HG02759 (cell line): ENCODE measurements at regions not wholly inside any gene's neighbourhood (a gene's known extent, or its start where the extent isn't known, plus 50 kb on each side); places are given as distances from the start of the nearest gene placed in this dataset.
"Not testable (repeated sequence)": the region's sequence is repeated elsewhere in the genome, so short reads cannot be mapped to it uniquely, and the experiment has no call there.

ENCODE experiments used
- ATAC-seq: cut with Tn5 transposase; IDR thresholded peaks from one replicate; pipeline ENCODE4 v1.9.1; 2021; ENCODE audit warnings: mild to moderate bottlenecking, moderate library complexity; ENCODE audit not compliant: unreplicated experiment

DNA sequence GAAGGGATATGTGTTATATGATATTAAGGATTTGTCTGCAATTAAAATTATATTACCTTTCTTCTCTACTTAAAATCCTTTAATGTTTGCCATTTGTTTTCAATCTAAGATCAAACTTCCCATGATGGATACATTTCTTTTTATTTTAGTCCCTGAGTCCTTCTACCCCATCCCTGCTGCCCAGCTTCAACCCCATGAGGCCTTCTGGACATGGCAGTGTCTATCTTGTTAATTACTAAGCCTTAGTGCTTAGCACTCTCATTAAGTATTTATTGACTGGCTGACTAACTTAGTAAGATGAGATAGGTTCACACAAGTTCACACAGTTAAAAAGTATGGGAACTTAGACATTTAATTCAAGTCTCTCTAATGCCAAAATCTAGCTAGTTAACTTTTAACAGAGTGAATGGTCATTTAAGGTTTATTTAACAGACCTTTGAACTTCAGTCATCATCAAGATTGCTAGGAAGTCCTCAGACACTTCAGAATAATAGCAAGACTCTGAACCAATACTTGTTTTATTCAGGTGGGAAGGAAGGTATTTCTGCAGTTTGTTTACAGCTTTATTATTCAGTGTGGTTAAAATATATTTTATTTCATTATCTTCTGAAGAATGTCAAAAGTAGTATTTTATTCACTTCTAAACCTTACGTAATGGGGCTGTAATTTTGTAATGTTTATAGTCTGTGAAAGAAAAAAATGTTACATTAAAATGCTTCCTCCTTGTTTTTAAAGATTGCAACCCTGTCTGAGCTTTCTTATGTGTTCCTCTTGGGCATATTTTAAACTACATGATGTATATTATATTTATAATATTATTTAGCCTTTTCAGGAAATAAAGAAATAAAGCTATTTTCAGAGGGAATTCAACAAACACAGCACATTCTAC, 848.9 kb downstream of the REEP3 start:
- ATAC-seq, result no peak

DNA sequence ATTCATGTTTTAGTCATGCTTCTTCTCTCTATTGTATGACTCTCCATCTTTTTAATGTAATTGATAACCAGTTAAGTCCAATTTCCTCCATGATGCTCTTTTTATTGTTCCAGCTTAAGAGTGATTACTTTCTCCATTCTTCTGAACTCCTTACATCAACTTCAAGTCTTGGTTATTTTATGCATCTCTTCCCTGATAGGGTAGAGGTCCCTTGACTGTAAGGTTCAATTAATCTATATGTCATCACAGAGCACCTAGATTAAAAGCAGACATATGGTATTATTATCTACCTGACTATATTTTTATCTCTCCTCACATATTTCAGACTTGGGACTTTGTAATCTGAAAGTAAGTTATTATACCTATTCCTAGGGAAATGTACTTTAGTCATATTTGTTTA, 853.1 kb downstream of the REEP3 start:
- ATAC-seq, result no peak

DNA sequence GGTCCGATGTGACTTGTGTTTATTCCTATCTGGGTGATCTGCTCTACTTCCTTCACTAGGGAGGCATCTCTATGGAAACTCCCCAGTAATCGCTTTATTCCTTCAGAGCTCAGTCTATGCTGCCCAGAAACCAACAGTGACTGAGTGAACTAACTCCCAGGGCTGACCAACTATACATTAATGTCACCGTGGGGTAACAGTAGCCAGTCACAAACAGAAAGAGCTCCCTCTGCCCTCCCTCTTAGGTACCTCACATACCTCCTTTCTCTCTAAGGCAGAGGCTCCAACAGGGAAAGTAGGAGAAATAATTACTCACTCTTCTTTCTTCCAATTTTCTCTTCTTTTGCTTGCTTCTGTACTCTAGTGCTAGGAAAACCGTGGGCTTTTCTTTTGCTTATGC, 855.0 kb downstream of the REEP3 start:
- no peak for ATAC-seq

DNA sequence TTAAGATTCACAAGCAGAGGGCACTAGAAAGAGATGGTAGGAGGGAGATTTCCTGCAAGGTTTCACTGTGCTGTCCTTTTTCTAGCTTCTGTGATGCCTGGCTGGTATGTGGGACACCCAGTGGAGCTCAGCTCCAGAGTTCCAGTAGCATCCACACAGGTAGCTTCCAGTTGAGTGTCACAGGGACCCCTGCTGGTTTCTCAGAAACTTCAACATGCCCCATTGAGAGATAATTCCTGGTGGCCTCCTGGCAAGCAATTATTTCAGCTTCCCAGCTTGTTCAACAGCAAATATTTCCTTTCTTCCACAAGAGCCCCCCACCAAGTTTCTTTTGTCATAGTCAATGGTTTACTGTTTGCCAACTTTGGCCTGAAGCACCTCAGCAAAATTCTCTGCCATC, 858.7 kb downstream of the REEP3 start:
- no peak for ATAC-seq

DNA sequence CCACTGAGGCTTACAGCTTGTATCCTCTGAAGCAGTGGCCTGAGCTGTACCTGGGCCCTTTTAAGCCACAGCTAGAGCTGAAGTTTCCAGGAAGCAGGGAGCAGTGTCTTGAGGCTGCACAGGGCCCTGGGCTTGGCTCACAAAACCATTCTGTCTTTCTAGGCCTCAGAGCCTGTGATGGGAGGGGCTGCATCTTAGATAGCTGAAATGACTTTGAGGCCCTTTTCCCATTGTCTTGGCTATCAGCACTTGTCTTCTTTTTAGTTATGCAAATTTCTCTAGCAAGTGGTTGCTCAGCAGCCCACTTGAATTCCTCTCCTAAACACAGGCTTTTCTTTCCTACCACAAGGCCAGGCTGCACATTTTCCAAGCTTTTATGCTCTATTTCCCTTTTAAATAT, 864.2 kb downstream of the REEP3 start:
- ATAC-seq, result no peak

DNA sequence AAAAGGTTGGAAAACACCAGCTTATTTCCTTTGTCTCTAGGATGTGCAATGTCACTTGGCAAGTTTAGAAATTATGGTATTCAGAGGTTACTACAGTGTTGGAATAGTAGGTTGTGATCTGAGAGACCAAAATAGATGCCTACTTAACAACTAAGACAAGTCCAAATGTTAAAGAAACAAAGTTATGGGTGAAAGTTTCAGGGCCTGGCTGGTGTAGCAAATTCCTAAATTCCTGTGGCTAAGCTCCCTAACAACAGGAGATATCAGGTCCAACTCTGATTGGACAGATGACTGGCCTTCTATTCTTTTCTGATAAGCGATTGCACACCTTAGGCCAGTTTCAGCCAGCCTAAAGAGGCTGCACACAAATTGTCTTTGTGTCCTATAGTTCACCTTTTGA, 873.5 kb downstream of the REEP3 start:
- ATAC-seq, result no peak

DNA sequence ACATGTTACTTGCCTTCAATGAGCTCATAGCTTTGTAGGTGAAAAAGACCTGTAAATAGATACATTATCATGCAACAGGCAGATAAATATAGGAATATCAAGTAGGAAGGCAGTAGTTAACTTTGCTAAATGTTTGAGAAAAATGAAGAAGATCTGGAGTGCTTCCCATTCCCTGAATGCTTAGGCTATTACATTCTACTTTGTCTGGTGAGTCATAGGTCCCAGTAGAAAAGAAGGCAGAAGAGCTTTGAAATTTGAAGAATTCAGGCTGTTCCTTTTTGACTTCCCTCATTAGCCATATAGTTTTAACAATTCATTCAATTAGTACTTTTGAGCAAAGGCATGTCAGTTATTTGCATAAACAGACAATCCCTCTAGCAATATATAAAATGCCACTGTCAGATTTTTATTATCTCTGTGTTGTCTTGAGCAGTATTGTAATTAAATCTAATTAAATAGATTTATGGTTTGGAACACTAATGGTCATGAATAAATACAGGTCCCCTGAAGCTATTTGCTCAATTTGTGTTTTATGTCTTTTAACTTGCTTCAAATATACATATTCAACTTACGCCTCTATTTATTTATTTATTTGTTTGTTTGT, 875.0 kb downstream of the REEP3 start:
- no peak for ATAC-seq

DNA sequence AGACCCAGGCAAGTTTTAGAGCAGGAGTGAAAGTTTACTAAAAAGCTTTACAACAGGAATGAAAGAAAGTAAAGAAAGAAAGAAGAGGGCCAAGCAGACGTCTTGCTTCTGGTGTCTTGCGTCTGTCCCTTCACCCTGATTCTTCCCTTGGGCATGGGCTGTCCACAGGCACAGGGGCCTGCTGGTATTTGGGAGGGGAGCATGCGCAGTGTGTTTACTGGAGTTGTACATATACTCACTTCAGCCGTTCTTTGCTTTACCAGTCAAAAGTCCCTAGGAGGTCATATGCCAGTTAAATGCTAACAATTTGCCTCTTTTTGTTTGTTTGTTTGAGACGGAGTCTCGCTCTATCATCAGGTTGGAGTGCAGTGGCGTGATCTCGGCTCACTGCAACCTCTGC, 875.9 kb downstream of the REEP3 start:
- no peak for ATAC-seq

DNA sequence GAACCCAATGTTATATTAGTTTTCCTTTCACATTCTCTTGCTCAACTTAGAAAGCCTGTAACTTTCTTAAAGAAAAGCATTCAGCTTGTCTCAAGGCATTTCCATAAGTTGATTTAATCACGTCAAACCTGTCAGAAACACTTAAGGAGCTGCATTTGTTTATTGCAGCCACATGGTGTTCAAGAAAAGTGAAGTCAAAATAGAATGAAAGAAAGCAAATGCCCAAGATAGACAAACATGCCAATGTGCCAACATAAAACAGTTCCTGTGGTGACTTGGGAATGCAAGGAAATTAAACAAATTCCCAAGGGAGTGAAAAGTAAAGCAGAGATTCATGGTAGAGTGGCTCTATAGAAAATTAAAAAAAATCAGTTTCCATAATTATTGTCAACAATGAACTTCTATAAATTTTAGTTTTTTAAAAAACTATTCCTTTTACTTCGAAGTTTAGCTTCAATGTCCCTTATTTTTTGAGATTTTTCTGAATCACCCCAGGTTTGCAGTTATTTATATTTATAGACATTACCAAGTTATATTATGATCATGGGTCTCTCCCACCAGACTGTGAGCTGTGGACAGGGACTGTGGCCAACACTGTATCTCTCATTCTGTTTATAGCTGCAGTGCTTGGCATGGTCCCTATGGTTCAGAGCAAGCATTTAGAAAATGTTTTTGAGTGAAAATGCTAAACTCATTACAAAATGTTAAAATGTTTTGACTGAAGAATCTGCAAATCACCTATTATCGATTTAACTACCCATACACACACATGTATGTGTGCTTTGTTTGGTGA, 887.4 kb downstream of the REEP3 start:
- no peak for ATAC-seq

DNA sequence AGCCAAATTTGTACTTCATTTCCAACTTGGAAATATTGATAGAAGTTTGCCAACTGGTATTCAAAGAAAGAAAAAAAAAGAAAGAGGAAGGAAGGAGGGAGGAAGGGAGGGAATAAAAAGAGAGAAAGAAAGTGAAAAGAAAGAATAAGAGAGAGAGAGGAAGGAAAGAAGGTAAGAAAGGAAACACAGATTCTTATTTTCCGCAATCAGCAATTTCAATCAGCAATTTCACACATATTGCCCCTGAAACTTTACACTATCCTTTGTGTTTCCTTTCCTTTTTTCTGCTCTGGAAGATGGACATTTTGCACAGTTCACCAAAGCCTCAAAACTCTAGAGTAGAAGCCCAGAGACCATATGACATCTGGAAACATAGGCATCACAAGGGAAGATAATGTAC, 888.1 kb downstream of the REEP3 start:
- ATAC-seq, result no peak

DNA sequence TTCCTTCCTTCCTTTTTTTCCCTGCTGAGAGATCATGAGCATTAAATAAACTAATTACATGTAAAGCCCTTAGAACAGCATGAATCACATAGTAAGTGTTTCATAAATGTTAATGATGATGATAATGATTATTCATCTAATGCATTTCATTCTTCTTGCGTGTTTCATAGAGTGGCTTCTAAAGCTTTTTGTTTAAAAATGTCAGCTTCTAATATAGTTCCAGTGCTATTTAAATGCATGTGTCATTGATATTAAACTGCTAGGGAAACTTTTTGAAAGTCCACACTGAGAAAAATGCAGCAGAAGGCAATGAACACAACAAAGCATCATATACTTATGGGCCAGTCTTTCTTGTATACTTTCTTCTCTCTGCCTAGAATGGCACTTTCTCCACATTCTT, 894.8 kb downstream of the REEP3 start:
- no peak for ATAC-seq

DNA sequence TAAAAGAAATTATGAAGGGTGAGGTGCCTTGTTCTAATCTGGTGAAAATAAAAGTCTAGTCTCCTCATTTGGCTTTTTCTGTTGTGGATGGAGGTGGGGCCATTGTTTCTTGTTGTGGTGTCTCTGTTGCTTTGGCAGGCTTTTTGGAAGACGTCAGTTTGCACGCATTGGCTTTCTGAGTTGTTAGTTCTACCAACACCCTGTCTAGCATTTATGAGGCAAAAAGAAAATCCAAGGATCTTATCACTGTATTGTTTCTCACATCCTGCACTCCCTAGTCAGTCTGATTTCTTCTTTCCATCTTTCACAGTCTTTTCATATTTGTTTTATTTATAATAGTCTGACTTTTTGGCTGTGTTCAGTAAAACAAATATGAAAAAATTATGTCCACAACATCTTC, 898.3 kb downstream of the REEP3 start:
- no peak for ATAC-seq

DNA sequence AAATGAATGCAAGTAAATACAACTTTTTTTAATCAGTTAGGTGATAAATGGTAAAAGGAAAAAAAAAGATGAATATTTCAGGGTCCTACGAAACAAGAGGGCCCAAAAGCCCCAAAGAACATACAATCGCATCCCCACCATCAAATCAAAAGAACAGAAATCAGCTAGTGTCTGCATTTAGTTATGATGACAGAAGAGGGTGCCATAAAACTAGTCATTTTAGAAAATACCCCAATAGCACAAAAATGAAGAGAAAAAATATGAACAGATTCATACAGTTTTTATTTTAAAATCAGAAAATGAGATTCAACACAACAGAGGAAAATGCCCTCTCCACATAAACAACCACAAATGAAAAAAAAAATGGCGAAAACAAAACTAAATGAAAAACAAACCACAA, 905.5 kb downstream of the REEP3 start:
- ATAC-seq, result no peak

DNA sequence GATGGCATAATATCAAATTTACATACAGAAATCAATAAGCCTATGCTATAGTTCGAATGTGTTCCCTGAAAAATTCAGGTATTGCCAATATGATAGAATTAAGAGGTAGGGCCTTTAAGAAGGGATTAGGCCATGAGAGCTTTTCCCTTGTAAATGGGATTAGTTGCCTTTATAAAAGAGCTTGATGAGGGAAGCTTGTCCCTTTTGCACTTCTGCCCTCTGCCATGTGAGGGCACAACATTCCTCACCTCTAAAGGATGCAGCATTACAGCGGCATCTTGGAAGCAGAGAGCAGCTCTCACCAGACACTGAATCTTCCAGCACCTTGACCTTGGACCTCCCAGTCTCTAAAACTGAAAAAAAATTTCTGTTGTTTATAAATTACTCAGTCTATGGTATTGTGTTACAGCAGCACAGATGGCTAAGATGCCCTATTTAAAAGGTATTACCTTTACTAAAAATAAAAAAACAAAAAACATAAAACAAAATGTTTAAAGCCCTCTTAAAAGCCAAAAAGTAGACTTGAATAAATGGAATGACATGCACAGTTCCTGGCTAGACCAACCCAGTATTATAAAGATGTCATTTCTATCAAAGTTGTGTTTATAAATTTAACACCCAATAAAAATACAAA, 909.6 kb downstream of the REEP3 start:
- ATAC-seq, result no peak

DNA sequence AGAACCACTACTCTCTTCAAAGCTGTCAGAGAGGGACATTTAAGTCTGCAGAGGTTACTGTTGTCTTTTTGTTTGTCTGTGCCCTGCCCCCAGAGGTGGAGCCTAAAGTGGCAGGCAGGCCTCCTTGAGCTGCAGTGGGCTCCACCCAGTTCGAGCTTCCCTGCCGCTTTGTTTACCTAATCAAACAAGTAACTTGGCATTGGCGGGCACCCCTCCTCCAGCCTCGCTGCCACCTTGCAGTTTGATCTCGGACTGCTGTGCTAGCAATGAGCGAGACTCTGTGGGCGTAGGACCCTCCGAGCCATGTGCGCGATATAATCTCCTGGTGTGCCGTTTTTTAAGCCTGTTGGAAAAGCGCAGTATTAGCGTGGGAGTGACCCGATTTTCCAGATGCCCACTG, 920.7 kb downstream of the REEP3 start:
- not testable (repeated sequence) for ATAC-seq

DNA sequence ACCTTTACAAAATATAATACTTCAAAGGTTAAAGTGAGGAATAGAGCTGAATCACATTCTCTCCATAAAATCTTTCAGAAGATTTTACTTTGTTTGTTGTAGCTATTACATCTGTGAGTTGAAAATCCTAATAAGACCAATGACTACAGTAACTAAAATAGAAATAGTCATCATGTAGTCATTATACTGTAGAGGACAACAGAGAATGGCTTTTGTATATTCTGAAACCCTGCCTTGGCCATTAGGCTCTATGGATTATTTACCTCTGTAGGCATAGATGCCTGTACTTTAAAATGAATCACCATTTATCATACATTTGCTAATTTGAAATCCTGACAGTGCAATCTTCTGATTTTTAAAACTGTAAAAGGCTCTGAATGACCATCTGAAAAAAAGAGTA, 923.0 kb downstream of the REEP3 start:
- no peak for ATAC-seq

DNA sequence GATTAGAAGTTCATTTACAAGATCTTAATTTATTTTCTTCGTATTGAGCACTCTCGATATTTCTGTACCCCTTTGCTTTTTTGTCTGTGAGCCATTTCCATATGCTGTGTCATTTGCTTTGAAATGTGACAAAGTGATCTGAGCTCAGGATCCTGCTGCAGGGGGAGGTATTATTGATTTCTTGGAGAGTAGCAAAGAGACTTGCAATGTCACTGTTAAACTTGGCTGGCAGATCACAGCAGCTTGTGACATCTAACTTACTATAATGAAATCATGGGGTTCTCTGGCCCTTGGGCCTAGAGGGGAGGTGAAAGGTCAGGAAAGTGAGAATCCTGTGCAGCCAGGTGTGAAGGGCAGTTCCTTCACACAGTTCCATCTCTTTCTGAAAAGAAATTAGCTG, 923.4 kb downstream of the REEP3 start:
- no peak for ATAC-seq

DNA sequence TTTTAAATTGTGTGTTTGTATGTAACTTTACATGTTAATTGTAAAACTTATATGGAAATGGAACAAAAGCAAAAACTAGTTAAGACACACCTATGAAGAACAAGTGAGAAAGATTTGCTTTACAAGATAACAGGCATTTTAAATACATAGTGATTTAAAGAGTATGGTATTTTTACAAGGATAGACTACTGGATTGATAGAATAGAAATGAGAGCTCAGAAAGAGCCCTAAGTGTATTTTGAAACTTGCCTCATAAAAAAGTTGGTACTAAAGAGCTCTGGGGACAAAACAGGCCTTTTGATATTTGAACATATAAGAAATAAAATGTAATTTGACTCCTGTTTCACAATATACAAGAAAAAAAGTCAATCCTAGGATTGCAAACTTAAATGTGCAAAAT, 928.4 kb downstream of the REEP3 start:
- no peak for ATAC-seq

DNA sequence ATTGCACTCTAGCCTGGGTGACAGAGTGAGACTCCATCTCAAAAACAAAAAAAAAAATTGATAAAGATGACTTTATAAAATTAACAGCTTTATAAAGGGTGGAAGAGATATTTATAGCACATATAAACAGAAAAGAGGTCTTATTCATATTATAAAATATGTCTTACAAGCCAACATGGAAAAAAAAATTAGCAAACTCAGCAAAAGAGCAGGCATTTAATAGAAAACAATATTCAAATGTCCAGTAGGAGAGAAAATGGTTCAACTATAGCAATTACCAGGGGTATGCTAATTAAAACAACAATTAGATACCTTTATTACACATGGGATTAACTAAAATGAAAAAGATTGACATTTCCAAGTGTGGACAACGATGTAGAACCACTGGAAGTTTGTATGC, 929.1 kb downstream of the REEP3 start:
- ATAC-seq, result no peak

DNA sequence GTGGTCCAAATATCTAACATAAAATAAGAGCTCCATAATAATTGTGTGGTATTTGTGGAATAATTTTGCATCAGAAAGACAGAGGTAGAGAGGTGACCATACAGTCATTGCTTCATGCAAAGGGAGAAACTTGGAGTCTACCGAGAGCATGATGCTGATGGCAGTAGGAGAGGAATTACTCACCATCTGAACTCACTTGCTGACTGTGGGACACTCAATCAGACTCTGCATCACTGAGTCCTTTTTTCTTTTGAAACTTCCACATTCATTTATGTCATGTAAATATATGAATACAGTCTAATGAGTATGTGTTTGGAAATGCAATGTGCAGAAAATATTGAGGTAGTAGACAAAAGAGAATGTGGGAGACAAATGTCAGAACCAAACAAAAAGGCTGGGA, 933.8 kb downstream of the REEP3 start:
- no peak for ATAC-seq

DNA sequence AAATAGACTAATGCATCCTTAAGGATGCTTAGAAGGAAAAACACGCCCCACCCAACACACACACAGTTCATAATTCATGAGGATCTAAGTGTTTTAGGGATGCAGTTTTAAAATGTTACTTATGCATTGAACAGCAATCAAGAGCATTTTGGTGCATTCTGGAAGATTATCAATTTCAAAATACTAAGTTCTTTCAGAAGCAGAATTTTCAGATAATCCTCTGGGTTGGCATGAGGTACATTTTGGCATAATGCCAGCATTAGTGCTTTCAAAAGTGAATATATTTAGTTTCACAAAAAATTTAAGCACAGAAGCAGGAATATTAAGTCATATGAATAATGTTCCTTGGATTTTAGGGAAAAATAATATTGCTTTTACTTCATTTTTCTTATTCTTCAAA, 937.1 kb downstream of the REEP3 start:
- ATAC-seq, result no peak
